H9 (cell line): ENCODE measurements at regions not wholly inside any gene's neighbourhood (a gene's known extent, or its start where the extent isn't known, plus 50 kb on each side); places are given as distances from the start of the nearest gene placed in this dataset.

ENCODE experiments used
- DNase-seq: peaks from one replicate; pipeline ENCODE4 v3.0.0-alpha.2; 2017
- H2AFZ ChIP-seq: one replicate; pipeline ENCODE4 v1.6.1; 2013; ENCODE audit warnings: mild to moderate bottlenecking, low read length, control low read depth, moderate library complexity
- H2AK5ac ChIP-seq: 2 replicates; pipeline ENCODE4 v1.6.1; 2013; ENCODE audit warnings: low read length, control low read depth, mixed read lengths; ENCODE audit not compliant: insufficient read length
- H2BK120ac ChIP-seq: one replicate; pipeline ENCODE4 v1.6.1; 2013; ENCODE audit warnings: low read depth, mild to moderate bottlenecking, low read length, control low read depth, inconsistent platforms; ENCODE audit not compliant: poor library complexity, severe bottlenecking
- H2BK12ac ChIP-seq: 2 replicates; pipeline ENCODE4 v1.6.1; 2013; ENCODE audit warnings: low read length, control low read depth, mixed read lengths, low read depth; ENCODE audit not compliant: insufficient read length
- H2BK15ac ChIP-seq: 2 replicates; pipeline ENCODE4 v1.6.1; 2013; ENCODE audit warnings: low read depth, low read length, control low read depth
- H2BK20ac ChIP-seq: one replicate; pipeline ENCODE4 v1.6.1; 2013; ENCODE audit warnings: low read depth, mild to moderate bottlenecking, low read length, control low read depth, inconsistent platforms; ENCODE audit not compliant: poor library complexity, severe bottlenecking
- H2BK5ac ChIP-seq: 2 replicates; pipeline ENCODE4 v1.6.1; 2013; ENCODE audit warnings: low read length, control low read depth, mixed read lengths; ENCODE audit not compliant: insufficient read length
- H3K14ac ChIP-seq: 2 replicates; pipeline ENCODE4 v1.6.1; 2013; ENCODE audit warnings: low read length, control low read depth; ENCODE audit not compliant: insufficient read depth
- H3K18ac ChIP-seq: 2 replicates; pipeline ENCODE4 v1.6.1; 2013; ENCODE audit warnings: low read depth, mild to moderate bottlenecking, mixed read lengths, low read length, control low read depth; ENCODE audit not compliant: insufficient read length
- H3K23ac ChIP-seq: 2 replicates; pipeline ENCODE4 v1.6.1; 2013; ENCODE audit warnings: low read length, control low read depth, mixed read lengths, low read depth; ENCODE audit not compliant: insufficient read length
- H3K23me2 ChIP-seq: 2 replicates; pipeline ENCODE4 v1.6.1; 2013; ENCODE audit warnings: low read depth, mild to moderate bottlenecking, mixed read lengths, low read length, control low read depth; ENCODE audit not compliant: insufficient read length, poor library complexity, severe bottlenecking
- H3K27ac ChIP-seq: 2 replicates; pipeline ENCODE4 v1.5.1; 2013; ENCODE audit warnings: low read length, control low read depth, mixed read lengths, low read depth; ENCODE audit not compliant: insufficient read length
- H3K27me3 ChIP-seq: 2 replicates; pipeline ENCODE4 v1.6.1; 2013; ENCODE audit warnings: low read length, control low read depth, inconsistent platforms; ENCODE audit not compliant: insufficient read depth
- H3K4ac ChIP-seq: 2 replicates; pipeline ENCODE4 v1.6.1; 2013; ENCODE audit warnings: low read depth, mild to moderate bottlenecking, control low read depth, inconsistent platforms, low read length, moderate library complexity
- H3K4me1 ChIP-seq: 2 replicates; pipeline ENCODE4 v1.6.1; 2013; ENCODE audit warnings: low read length, control low read depth, inconsistent platforms; ENCODE audit not compliant: insufficient read depth
- H3K4me2 ChIP-seq: 2 replicates; pipeline ENCODE4 v1.6.1; 2013; ENCODE audit warnings: low read length, control low read depth, mixed read lengths; ENCODE audit not compliant: insufficient read length, insufficient read depth
- H3K56ac ChIP-seq: 2 replicates; pipeline ENCODE4 v1.6.1; 2013; ENCODE audit warnings: low read depth, mild to moderate bottlenecking, mixed read lengths, low read length, control low read depth; ENCODE audit not compliant: insufficient read length
- H3K79me1 ChIP-seq: 2 replicates; pipeline ENCODE4 v1.6.1; 2013; ENCODE audit warnings: low read depth, mild to moderate bottlenecking, moderate library complexity, low read length, control low read depth, inconsistent platforms; ENCODE audit not compliant: insufficient read depth, poor library complexity, severe bottlenecking
- H3K79me2 ChIP-seq: 2 replicates; pipeline ENCODE4 v1.6.1; 2013; ENCODE audit warnings: low read length, control low read depth, inconsistent platforms; ENCODE audit not compliant: insufficient read depth
- H3K9ac ChIP-seq: 2 replicates; pipeline ENCODE4 v1.6.1; 2013; ENCODE audit warnings: low read length, control low read depth, mixed read lengths; ENCODE audit not compliant: insufficient read length; ENCODE audit errors: extremely low read depth
- H3K9me3 ChIP-seq: one replicate; pipeline ENCODE4 v1.6.1; 2013; ENCODE audit warnings: low read depth, low read length, inconsistent platforms; ENCODE audit not compliant: control insufficient read depth
- H3T11ph ChIP-seq: one replicate; pipeline ENCODE4 v1.6.1; 2013; ENCODE audit warnings: mild to moderate bottlenecking, low read length, control low read depth, inconsistent platforms
- H4K20me1 ChIP-seq: one replicate; pipeline ENCODE4 v1.6.1; 2013; ENCODE audit not compliant: control insufficient read depth, insufficient read length, insufficient read depth
- H4K5ac ChIP-seq: 2 replicates; pipeline ENCODE4 v1.6.1; 2013; ENCODE audit warnings: low read depth, mild to moderate bottlenecking, mixed read lengths, low read length, control low read depth; ENCODE audit not compliant: insufficient read length
- H4K8ac ChIP-seq: replicated peaks from 2 replicates; pipeline ENCODE4 v1.6.1; 2013; ENCODE audit warnings: low read length, control low read depth, mixed read lengths, low read depth; ENCODE audit not compliant: insufficient read length
- H4K91ac ChIP-seq: 2 replicates; pipeline ENCODE4 v1.6.1; 2013; ENCODE audit warnings: low read depth, mild to moderate bottlenecking, moderate library complexity, mixed read lengths, low read length, control low read depth; ENCODE audit not compliant: insufficient read length
- H3K27ac Mint-ChIP-seq, 3 experiments: 2 replicates in 2 of 3; 3 replicates in 1 of 3; pipeline ENCODE4 v1.8.0; 2020 to 2021; ENCODE audit warnings: mixed read lengths in 3 of 3, mild to moderate bottlenecking in 1 of 3, moderate library complexity in 1 of 3
- H3K27me3 Mint-ChIP-seq: 2 replicates; pipeline ENCODE4 v1.8.0; 2021; ENCODE audit warnings: low read depth, mild to moderate bottlenecking, moderate library complexity, mixed read lengths
- H3K36me3 Mint-ChIP-seq, 3 experiments: 2 replicates in 2 of 3; 3 replicates in 1 of 3; pipeline ENCODE4 v1.8.0; 2020 to 2021; ENCODE audit warnings: low read depth in 3 of 3, mixed read lengths in 3 of 3; ENCODE audit not compliant: insufficient read depth in 1 of 3
- H3K4me1 Mint-ChIP-seq, 2 experiments: 2 replicates each; pipeline ENCODE4 v1.8.0; 2020; ENCODE audit warnings: mixed read lengths in 2 of 2
- H3K4me3 Mint-ChIP-seq, 2 experiments: 2 replicates in 1 of 2; 3 replicates in 1 of 2; pipeline ENCODE4 v1.8.0; 2020 to 2021; ENCODE audit warnings: mild to moderate bottlenecking in 2 of 2, mixed read lengths in 2 of 2, moderate library complexity in 1 of 2
- H3K9me3 Mint-ChIP-seq, 2 experiments: 2 replicates in 1 of 2; 3 replicates in 1 of 2; pipeline ENCODE4 v1.8.0; 2020; ENCODE audit warnings: mild to moderate bottlenecking in 2 of 2, mixed read lengths in 2 of 2, moderate library complexity in 1 of 2
- TF ChIP-seq, protein P1 (sequence below): fragments of 200-600 bp; sonication (generic); conservative IDR thresholded peaks from 3 replicates; pipeline ENCODE4 v1.8.0; 2021; ENCODE audit warnings: antibody characterized with exemption, mild to moderate bottlenecking

DNA sequence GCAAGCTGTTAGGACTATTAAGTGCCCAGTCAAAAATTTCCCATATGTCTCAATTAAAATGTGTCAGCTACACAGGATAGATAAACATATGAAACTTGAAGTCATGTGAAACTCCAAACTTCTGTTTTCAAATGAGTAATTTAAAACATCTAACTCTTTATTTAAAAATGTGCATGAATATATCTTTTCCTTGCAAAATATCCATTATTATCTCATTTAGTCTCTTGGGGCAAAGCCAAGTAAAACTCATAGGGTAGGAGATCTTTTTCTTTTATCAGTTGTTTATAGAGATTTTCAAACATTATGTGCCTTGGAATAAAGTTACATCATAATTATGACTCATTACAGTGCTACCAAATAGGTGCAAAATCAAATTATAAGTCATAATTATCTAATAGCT lies 2020.1 kb upstream of the PRR20A start:
- Histone ChIP-seq H3K18ac (no peak overlapping the region), H3K23ac (no peak overlapping the region), H3K14ac (no peak overlapping the region), H2BK15ac (no peak overlapping the region), H2BK12ac (no peak overlapping the region), H3K27ac (no peak overlapping the region), H3K79me2 (no peaks in the 10 kb centered on the region), H4K91ac (no peak overlapping the region), H2BK120ac (no peak overlapping the region), H2BK20ac (no peak overlapping the region), H3K4me1 (no peaks in the 10 kb centered on the region), H2AK5ac (no peak overlapping the region), H3T11ph (no peak overlapping the region), H3K23me2 (no peaks in the 10 kb centered on the region), H3K79me1 (no peaks in the 10 kb centered on the region), H3K9ac (no peak overlapping the region), H2BK5ac (no peak overlapping the region), H3K56ac (no peak overlapping the region), H3K4ac (no peak overlapping the region), H3K9me3 (no peaks in the 10 kb centered on the region), H3K4me2 (no peak overlapping the region), H4K20me1 (no peaks in the 10 kb centered on the region), H3K27me3 (no peaks in the 10 kb centered on the region), H2AFZ (no peak overlapping the region), H4K5ac (no peak overlapping the region), H4K8ac (no peak overlapping the region)
- TF ChIP-seq, protein P1, sequence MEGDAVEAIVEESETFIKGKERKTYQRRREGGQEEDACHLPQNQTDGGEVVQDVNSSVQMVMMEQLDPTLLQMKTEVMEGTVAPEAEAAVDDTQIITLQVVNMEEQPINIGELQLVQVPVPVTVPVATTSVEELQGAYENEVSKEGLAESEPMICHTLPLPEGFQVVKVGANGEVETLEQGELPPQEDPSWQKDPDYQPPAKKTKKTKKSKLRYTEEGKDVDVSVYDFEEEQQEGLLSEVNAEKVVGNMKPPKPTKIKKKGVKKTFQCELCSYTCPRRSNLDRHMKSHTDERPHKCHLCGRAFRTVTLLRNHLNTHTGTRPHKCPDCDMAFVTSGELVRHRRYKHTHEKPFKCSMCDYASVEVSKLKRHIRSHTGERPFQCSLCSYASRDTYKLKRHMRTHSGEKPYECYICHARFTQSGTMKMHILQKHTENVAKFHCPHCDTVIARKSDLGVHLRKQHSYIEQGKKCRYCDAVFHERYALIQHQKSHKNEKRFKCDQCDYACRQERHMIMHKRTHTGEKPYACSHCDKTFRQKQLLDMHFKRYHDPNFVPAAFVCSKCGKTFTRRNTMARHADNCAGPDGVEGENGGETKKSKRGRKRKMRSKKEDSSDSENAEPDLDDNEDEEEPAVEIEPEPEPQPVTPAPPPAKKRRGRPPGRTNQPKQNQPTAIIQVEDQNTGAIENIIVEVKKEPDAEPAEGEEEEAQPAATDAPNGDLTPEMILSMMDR: no peak
- Mint-ChIP-seq H3K4me3 (no peak overlapping the region), H3K27ac (no peak overlapping the region), H3K36me3 (peaks cover 0 to 3% (median 0%) of the 10 kb centered on the region in 3 experiments; a peak in 2 of 7 replicates), H3K4me1 (no peaks in the 10 kb centered on the region), H3K9me3 (no peaks in the 10 kb centered on the region), H3K27me3 (no peaks in the 10 kb centered on the region)
- DNase-seq: no peak
